Nephron (organoid): ENCODE measurements at regions not wholly inside any gene's neighbourhood (a gene's known extent, or its start where the extent isn't known, plus 50 kb on each side); places are given as distances from the start of the nearest gene placed in this dataset.
"Not testable (repeated sequence)": the region's sequence is repeated elsewhere in the genome, so short reads cannot be mapped to it uniquely, and the experiment has no call there.

Experiments used
- H3K27ac Mint-ChIP-seq, 3 experiments: 2 replicates each; pipeline ENCODE4 v1.8.0; 2020; ENCODE audit warnings: mixed read lengths in 3 of 3, mild to moderate bottlenecking in 2 of 3, moderate library complexity in 1 of 3
- H3K27me3 Mint-ChIP-seq: 2 replicates; pipeline ENCODE4 v1.8.0; 2021; ENCODE audit warnings: low read depth, mild to moderate bottlenecking, moderate library complexity, mixed read lengths
- H3K36me3 Mint-ChIP-seq: 2 replicates; pipeline ENCODE4 v1.8.0; 2020; ENCODE audit warnings: low read depth, mixed read lengths
- H3K4me1 Mint-ChIP-seq: 2 replicates; pipeline ENCODE4 v1.8.0; 2020; ENCODE audit warnings: mixed read lengths
- H3K4me3 Mint-ChIP-seq, 3 experiments: 2 replicates each; pipeline ENCODE4 v1.8.0; 2020; ENCODE audit warnings: mild to moderate bottlenecking in 3 of 3, mixed read lengths in 3 of 3, moderate library complexity in 2 of 3
- H3K9me3 Mint-ChIP-seq: 2 replicates; pipeline ENCODE4 v1.8.0; 2020; ENCODE audit warnings: mixed read lengths
- TF ChIP-seq, protein P1 (sequence below), 3 experiments: fragments of 200-600 bp; sonication (generic); IDR thresholded peaks; one replicate each; pipeline ENCODE4 v1.5.0; 2021; ENCODE audit warnings: antibody characterized with exemption in 3 of 3; ENCODE audit not compliant: unreplicated experiment in 3 of 3

- Mint-ChIP-seq H3K36me3 (no peaks in the 10 kb centered on the region), H3K9me3 (peaks cover 17% of the 10 kb centered on the region), H3K4me1 (no peaks in the 10 kb centered on the region), H3K4me3 (no peak overlapping the region), H3K27ac (no peak overlapping the region), H3K27me3 (no peaks in the 10 kb centered on the region)
- TF ChIP-seq, protein P1, sequence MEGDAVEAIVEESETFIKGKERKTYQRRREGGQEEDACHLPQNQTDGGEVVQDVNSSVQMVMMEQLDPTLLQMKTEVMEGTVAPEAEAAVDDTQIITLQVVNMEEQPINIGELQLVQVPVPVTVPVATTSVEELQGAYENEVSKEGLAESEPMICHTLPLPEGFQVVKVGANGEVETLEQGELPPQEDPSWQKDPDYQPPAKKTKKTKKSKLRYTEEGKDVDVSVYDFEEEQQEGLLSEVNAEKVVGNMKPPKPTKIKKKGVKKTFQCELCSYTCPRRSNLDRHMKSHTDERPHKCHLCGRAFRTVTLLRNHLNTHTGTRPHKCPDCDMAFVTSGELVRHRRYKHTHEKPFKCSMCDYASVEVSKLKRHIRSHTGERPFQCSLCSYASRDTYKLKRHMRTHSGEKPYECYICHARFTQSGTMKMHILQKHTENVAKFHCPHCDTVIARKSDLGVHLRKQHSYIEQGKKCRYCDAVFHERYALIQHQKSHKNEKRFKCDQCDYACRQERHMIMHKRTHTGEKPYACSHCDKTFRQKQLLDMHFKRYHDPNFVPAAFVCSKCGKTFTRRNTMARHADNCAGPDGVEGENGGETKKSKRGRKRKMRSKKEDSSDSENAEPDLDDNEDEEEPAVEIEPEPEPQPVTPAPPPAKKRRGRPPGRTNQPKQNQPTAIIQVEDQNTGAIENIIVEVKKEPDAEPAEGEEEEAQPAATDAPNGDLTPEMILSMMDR (IDR thresholded peaks at IDR 0.05; ENCODE audit: unreplicated experiment in 3 of 3): no peak
These were observed 363.3 kb downstream of the TYW1 start for GRCh38 chr7:67359900-67360299.

DNA sequence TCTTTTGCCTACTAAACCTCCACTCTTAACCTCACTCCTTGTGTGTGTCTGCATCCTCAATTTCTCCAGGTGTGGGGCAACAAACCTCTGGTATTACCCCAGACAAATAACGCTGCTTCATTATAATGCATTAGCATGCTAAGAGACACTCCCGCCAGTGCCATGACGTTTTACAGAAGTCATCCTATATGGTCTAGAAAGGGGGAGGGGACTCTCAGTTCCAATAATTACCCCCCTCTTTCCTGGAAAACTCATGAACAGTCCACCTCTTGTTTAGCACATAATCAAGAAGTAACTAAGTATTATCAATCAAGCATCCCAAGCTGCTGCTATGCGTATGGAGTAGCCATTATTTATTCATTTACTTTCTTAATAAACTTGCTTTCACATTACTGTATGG, 364.5 kb downstream of the TYW1 start:
- H3K27me3 Mint-ChIP-seq: no peaks in the 10 kb centered on the region
- H3K36me3 Mint-ChIP-seq: no peaks in the 10 kb centered on the region
- TF ChIP-seq, protein P1 (IDR thresholded peaks at IDR 0.05; ENCODE audit: unreplicated experiment in 3 of 3): no peak
- peaks cover 17% of the 10 kb centered on the region for H3K9me3 Mint-ChIP-seq
- H3K27ac Mint-ChIP-seq: no peak overlapping the region
- no peak overlapping the region for H3K4me3 Mint-ChIP-seq
- H3K4me1 Mint-ChIP-seq: no peaks in the 10 kb centered on the region

GRCh38 chr7:67364441-67365017, 367.9 kb downstream of the TYW1 start:
- TF ChIP-seq, protein P1 (IDR thresholded peaks at IDR 0.05; ENCODE audit: unreplicated experiment in 3 of 3): no peak
- no peak overlapping the region for H3K4me3 Mint-ChIP-seq
- peaks cover 16% of the 10 kb centered on the region for H3K9me3 Mint-ChIP-seq
- no peak overlapping the region for H3K27ac Mint-ChIP-seq
- no peaks in the 10 kb centered on the region for H3K4me1 Mint-ChIP-seq
- H3K36me3 Mint-ChIP-seq: no peaks in the 10 kb centered on the region
- peaks cover 11% of the 10 kb centered on the region for H3K27me3 Mint-ChIP-seq

DNA sequence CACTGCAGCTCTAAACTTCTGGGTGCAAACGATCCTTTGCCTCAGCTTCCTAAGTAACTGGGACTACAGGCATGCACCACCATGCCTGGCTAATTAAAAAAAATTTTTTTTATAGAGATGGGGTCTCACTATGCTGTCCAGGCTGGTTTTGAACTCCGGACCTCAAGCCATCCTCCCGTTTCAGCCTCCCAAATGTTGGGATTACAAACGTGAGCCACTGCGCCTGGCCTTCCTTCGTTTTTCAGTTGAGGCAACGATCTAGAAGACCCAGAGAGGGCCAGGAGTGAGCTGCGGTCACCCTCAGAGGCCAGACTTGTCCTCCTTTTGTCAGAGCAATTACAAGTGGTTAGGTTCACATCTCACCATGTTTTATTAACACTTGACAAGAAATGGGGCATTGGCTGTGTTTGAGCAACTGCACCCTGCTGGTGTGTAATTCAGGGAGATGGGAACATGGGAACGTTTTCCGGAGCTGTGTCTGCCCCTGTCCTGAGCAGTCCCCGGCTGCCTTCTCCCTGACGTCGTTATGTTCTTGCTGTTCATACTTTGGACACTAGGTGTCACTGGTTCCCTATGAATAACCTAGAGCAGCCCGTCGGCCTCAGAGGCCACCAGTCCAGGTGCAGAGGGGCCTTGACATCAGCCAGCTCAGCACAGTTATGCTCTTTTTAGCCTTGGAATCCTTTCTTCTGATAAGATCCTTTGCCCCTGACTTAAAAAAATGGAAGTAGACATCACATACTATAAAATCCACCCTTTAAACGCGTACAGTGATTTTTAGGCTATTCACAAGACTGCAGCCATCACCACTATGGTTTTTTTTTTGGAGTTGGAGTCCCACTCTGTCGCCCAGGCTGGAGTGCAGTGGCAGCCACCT, 375.0 kb downstream of the TYW1 start:
- TF ChIP-seq, protein P1 (IDR thresholded peaks at IDR 0.05; ENCODE audit: unreplicated experiment in 3 of 3): peak; percentile 74 to 83 (median 82)
- H3K4me1 Mint-ChIP-seq: peaks cover 5% of the 10 kb centered on the region

DNA sequence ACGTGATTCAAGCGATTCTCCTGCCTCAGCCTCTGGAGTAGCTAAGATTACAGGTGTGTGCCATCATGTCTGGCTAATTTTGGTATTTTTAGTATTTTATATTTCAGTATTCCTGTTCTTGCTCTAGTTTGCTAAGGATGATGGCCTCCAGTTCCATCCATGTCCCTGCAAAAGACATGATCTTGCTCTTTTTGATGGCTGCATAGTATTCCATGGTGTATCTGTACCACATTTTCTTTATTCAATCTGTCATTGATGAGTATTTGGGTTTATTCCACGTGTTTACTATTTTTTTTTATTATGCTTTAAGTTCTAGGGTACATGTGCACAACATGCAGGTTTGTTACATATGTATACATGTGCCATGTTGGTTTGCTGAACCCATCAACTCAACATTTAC, 376.8 kb downstream of the TYW1 start:
- Mint-ChIP-seq H3K27me3 (peaks cover 37% of the 10 kb centered on the region), H3K9me3 (peaks cover 18% of the 10 kb centered on the region)
- not testable (repeated sequence) for H3K4me1 Mint-ChIP-seq, H3K27ac Mint-ChIP-seq, H3K36me3 Mint-ChIP-seq, H3K4me3 Mint-ChIP-seq

More for the DNA sequence above, 375.0 kb downstream of the TYW1 start:
- Mint-ChIP-seq H3K27me3 (peaks cover 40% of the 10 kb centered on the region), H3K36me3 (no peaks in the 10 kb centered on the region), H3K9me3 (peaks cover 24% of the 10 kb centered on the region), H3K27ac (no peak overlapping the region), H3K4me3 (no peak overlapping the region)

GRCh38 chr7:67375427-67375826, 378.8 kb downstream of the TYW1 start:
- H3K36me3 Mint-ChIP-seq: no peaks in the 10 kb centered on the region
- H3K4me1 Mint-ChIP-seq: peaks cover 15% of the 10 kb centered on the region
- H3K27ac Mint-ChIP-seq: no peak overlapping the region
- H3K4me3 Mint-ChIP-seq: no peak overlapping the region
- TF ChIP-seq, protein P1 (IDR thresholded peaks at IDR 0.05; ENCODE audit: unreplicated experiment in 3 of 3): no peak
- peaks cover 16% of the 10 kb centered on the region for H3K9me3 Mint-ChIP-seq
- peaks cover 29% of the 10 kb centered on the region for H3K27me3 Mint-ChIP-seq
